ENCODE measurements at regions not wholly inside any gene's neighbourhood (a gene's known extent, or its start where the extent isn't known, plus 50 kb on each side); places are given as distances from the start of the nearest gene placed in this dataset.

DNA sequence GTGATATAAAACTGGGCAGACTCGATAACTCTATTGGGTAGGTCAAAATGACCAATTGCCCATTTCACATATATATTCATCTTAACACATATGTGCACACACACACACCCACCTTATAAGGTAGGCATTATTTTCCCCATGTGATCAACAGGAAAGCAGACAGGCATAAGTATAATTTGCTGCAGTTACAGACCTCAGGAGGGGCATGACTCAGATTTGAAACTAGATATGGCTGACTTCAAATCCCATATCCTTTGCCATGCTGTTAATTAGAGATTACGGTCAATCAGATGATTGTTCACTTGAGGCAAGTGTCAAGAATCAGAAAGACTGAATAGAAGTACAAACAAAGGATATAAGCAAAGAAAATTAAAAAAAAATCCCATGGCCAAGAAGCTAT, 910.6 kb downstream of the NTRK3 start:
- TF ChIP-seq, protein P1, sequence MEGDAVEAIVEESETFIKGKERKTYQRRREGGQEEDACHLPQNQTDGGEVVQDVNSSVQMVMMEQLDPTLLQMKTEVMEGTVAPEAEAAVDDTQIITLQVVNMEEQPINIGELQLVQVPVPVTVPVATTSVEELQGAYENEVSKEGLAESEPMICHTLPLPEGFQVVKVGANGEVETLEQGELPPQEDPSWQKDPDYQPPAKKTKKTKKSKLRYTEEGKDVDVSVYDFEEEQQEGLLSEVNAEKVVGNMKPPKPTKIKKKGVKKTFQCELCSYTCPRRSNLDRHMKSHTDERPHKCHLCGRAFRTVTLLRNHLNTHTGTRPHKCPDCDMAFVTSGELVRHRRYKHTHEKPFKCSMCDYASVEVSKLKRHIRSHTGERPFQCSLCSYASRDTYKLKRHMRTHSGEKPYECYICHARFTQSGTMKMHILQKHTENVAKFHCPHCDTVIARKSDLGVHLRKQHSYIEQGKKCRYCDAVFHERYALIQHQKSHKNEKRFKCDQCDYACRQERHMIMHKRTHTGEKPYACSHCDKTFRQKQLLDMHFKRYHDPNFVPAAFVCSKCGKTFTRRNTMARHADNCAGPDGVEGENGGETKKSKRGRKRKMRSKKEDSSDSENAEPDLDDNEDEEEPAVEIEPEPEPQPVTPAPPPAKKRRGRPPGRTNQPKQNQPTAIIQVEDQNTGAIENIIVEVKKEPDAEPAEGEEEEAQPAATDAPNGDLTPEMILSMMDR (conservative IDR thresholded peaks at IDR 0.05), result no peak
- no peak for TF ChIP-seq ZFX (IDR thresholded peaks at IDR 0.05)
- H3K27ac ChIP-seq, result no peak overlapping the region

DNA sequence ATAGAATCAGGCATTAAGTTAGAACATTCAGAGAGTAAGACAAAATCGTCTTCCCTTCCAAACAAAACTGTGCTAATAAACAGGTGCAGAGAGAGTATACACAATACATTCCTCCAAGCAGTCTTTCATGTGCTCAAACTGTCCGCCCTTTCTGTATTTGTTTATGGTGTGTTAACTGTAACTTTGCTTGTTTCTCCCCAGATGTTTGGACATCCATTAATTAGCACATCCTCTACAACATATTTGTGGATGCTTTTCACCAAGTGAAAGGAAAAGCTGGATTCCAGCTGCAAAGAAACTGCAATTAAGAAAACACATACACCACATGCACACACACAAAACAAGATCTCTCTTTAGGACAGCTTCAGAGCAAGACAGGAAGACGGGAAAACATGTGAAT, 912.6 kb downstream of the NTRK3 start:
- TF ChIP-seq ZFX (IDR thresholded peaks at IDR 0.05), result no peak
- TF ChIP-seq, protein P1 (conservative IDR thresholded peaks at IDR 0.05), result no peak

DNA sequence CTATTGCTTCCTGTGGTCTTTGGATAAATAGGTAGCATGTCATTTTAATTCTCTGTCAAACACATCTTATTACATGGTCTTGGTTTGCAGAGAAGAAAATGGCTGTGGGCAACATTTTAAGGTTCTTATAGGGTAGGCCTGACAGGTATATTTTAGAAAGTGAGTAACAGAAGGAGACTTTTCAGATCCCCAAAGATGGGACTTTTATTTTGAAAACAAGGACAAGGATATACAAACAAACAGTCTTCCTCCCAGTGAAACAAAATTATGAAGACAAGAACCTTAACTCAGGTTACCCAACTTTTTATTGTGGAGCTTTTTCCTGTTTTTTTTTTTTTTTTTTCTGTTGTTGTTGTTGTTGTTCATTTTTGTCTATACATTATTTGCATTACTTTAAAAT, 916.2 kb downstream of the NTRK3 start:
- H3K27ac ChIP-seq, result no peak overlapping the region
- TF ChIP-seq, protein P1 (conservative IDR thresholded peaks at IDR 0.05), result no peak
- no peak for TF ChIP-seq ZFX (IDR thresholded peaks at IDR 0.05)

More for the DNA sequence above, 912.6 kb downstream of the NTRK3 start:
- H3K27ac ChIP-seq, result no peak overlapping the region

DNA sequence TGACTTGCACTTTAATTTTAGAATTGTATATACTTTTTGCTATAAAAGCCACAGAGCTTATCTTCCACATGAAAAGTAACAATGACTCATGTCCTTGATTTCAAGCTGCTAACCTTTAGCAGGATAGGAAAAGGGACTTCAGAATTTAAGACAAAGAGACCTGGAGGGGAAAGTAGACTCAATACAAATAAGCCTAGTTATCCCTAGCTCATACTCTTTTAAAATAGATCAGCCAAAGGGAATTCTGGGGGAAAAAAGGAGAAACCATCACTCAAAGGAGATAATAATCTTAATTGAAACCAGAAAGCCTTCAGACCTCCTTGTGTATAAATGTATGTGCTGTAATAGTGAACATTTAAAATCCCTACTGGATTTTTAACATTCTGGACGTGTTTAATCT, 930.3 kb downstream of the NTRK3 start:
- TF ChIP-seq ZFX (IDR thresholded peaks at IDR 0.05), result no peak
- TF ChIP-seq, protein P1 (conservative IDR thresholded peaks at IDR 0.05), result no peak
- no peak overlapping the region for H3K27ac ChIP-seq

DNA sequence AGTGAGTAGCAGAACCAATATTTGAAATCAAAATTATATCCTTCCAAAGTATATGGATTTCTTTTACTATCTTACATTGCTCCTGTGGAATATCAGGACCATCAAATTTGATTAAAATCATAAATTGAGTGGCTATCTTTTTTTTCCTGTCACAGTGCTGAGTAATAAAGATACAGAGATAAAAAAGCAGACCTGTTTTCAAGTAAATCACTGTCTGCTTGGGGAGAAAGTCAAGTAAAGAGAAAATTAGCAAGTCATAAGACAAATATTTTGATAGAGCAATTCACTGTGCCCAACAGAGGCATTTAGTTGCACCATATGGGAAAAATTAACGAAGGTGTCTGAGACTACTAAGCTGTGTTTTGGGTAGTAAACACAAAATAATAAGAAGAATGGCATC, 933.7 kb downstream of the NTRK3 start:
- TF ChIP-seq ZFX (IDR thresholded peaks at IDR 0.05), result no peak
- TF ChIP-seq, protein P1 (conservative IDR thresholded peaks at IDR 0.05), result no peak

DNA sequence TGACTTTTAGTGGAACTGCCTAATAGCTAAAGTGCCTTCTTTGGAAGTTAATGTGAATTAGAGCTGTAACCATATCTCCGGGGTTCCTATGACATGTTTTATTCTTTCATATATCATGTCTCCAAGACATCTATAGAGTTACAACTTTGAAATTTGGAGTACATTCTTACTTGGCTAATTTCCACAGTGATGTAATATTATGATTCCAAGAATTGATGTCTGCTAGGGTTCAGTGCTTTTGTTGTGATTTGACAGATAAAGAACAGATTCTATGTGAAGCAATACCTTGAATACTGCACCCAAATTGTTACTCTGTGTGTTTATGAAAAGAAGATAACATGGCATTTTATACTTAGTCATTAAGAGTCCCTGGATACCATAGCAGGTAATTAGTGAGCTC, 934.3 kb downstream of the NTRK3 start:
- TF ChIP-seq ZFX (IDR thresholded peaks at IDR 0.05), result no peak
- TF ChIP-seq, protein P1 (conservative IDR thresholded peaks at IDR 0.05), result no peak

More for the DNA sequence above, 933.7 kb downstream of the NTRK3 start:
- H3K27ac ChIP-seq, result no peak overlapping the region

DNA sequence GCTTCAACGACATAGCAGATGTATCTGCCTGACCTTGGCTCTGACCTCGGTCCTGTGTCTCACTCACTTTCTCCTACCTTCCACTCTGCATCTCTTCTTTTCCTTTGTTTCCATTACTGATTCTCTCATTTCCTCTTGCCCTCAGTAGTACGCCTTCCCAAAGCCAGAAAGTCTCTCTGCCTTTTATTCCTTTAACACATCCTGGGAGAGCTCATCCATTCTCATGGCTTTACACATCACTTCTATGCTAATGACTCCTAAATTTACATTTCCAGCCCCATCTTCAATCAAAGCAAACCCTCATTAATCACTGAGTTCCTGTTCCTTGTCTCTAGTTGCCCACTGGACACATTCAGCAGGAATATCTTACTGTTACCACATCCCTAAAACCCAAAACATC, 938.6 kb downstream of the NTRK3 start:
- no peak overlapping the region for H3K27ac ChIP-seq
- TF ChIP-seq, protein P1 (conservative IDR thresholded peaks at IDR 0.05), result no peak
- no peak for TF ChIP-seq ZFX (IDR thresholded peaks at IDR 0.05)

More for the DNA sequence above, 934.3 kb downstream of the NTRK3 start:
- no peak overlapping the region for H3K27ac ChIP-seq

Measured in C4-2B (cell line).